ENCODE measurements at regions not wholly inside any gene's neighbourhood (a gene's known extent, or its start where the extent isn't known, plus 50 kb on each side); places are given as distances from the start of the nearest gene placed in this dataset.

- DNase-seq (ENCODE audit: low read depth): no peak
- TF ChIP-seq, protein P1, sequence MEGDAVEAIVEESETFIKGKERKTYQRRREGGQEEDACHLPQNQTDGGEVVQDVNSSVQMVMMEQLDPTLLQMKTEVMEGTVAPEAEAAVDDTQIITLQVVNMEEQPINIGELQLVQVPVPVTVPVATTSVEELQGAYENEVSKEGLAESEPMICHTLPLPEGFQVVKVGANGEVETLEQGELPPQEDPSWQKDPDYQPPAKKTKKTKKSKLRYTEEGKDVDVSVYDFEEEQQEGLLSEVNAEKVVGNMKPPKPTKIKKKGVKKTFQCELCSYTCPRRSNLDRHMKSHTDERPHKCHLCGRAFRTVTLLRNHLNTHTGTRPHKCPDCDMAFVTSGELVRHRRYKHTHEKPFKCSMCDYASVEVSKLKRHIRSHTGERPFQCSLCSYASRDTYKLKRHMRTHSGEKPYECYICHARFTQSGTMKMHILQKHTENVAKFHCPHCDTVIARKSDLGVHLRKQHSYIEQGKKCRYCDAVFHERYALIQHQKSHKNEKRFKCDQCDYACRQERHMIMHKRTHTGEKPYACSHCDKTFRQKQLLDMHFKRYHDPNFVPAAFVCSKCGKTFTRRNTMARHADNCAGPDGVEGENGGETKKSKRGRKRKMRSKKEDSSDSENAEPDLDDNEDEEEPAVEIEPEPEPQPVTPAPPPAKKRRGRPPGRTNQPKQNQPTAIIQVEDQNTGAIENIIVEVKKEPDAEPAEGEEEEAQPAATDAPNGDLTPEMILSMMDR (IDR thresholded peaks at IDR 0.05; ENCODE audit: low read depth, low read length, missing control alignments): no peak
- in situ Hi-C loops (cut with HindIII; ENCODE audit: low sequenced_read_pairs): no loop called here
- H3K4me3 ChIP-seq (ENCODE audit: low read depth, low read length): no peak overlapping the region
Observed at GRCh38 chr7:8923164-8923806, 489.9 kb downstream of the NXPH1 start.

GRCh38 chr7:8931906-8932646 is 498.7 kb downstream of the NXPH1 start:
- TF ChIP-seq, protein P1 (IDR thresholded peaks at IDR 0.05; ENCODE audit: low read depth, low read length, missing control alignments): no peak
- no peak for DNase-seq (ENCODE audit: low read depth)
- in situ Hi-C loops (cut with HindIII; ENCODE audit: low sequenced_read_pairs): no loop called here
- no peak overlapping the region for H3K4me3 ChIP-seq (ENCODE audit: low read depth, low read length)

DNA sequence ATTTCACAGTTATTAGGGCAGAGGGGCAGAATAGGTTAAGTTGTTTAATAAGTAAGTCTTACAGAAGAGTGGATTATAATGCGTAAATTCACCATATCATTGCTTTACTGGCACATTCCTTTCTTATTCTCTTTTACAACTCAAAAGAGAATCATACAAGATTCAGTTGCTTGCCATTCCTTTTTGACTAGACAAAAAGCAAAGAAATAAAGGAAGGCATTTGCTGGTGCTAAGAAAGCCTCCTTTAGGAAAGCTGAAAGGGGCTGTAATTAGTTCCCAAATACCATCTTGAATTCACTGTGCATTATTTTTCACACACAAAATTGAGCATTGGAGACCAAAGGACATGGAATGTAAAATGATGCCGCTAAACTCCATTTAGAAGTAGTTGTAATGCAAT is 499.3 kb downstream of the NXPH1 start:
- no peak for DNase-seq (ENCODE audit: low read depth)
- TF ChIP-seq, protein P1 (IDR thresholded peaks at IDR 0.05; ENCODE audit: low read depth, low read length, missing control alignments): no peak
- in situ Hi-C loops (cut with HindIII; ENCODE audit: low sequenced_read_pairs): no loop called here
- H3K4me3 ChIP-seq (ENCODE audit: low read depth, low read length): no peak overlapping the region

DNA sequence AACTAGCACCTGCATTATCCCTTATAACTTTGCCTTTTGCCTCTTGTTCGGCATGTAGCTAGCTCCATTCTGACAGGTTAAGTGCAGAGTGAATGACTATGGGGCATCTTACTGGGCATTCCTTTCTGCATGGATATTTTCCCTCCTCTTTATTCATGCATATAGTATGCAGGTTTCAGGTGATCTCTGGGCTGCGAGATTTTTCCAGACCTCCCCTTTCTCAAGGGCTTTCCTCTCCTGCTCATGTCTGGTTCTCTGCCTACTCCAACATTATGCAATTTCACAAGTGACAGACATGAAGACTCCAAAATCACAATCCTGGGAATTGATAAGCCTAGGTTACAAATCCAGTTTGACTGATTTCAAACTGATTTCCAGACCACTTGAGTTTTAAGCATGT is 503.8 kb downstream of the NXPH1 start:
- TF ChIP-seq, protein P1 (IDR thresholded peaks at IDR 0.05; ENCODE audit: low read depth, low read length, missing control alignments): no peak
- no peak for DNase-seq (ENCODE audit: low read depth)
- no peak overlapping the region for H3K4me3 ChIP-seq (ENCODE audit: low read depth, low read length)
- in situ Hi-C loops (cut with HindIII; ENCODE audit: low sequenced_read_pairs): no loop called here

DNA sequence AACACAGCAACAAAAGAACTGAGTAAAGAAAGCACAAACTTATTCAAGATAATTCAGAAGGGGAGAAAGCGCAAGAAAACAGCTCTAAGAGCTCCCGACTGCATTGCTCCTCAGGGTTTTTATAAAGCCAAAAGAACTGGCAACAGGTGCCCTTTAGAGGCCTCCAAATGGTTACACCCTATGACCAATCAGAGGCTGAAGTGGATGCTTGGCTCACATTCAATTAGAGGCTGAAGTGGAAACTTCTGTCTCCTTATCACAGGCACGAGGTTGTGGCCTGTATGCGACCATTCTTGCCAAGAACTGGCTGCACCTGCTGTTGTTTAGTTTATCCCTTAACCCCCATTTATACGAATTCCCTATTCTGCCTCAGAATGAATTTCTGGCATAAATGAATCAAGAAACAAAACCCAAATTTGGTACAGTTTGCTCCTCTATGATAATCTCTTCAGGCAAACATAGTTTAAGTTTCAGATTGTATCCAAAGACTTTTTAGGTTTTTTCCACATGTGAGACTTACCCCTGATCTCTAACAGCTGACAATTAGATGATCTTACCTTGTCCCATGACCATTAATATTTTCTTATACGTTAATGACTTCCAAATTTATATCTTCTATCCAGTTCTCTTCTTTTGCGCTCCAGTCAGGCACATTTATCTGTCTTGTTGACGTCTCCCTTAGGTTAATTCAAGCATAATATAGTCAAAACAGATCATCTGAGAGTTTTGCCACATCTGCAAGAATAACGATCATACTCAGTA is 504.8 kb downstream of the NXPH1 start:
- H3K4me3 ChIP-seq (ENCODE audit: low read depth, low read length): no peak overlapping the region
- TF ChIP-seq, protein P1 (IDR thresholded peaks at IDR 0.05; ENCODE audit: low read depth, low read length, missing control alignments): no peak
- DNase-seq (ENCODE audit: low read depth): no peak
- in situ Hi-C loops (cut with HindIII; ENCODE audit: low sequenced_read_pairs): no loop called here

DNA sequence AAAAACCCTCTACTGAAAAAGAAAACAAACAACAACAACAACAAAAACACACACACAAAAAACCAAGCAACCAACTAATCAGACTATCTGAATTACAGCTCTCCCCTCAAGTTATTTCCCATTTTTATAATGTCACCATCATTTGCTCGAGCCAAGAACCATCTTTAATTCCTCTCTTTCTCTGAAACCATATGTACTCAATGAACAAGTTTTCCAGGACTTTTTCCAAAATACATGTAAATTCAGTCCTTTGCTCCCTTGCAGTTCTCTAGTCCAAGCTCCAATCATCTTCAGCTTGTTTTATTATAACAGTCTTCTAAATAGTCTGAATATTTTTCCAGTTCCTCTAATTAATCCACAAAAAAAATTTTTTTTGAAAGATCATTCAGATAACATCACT is 506.0 kb downstream of the NXPH1 start:
- no peak for DNase-seq (ENCODE audit: low read depth)
- in situ Hi-C loops (cut with HindIII; ENCODE audit: low sequenced_read_pairs): no loop called here
- H3K4me3 ChIP-seq (ENCODE audit: low read depth, low read length): no peak overlapping the region
- TF ChIP-seq, protein P1 (IDR thresholded peaks at IDR 0.05; ENCODE audit: low read depth, low read length, missing control alignments): no peak

All from astrocyte of the cerebellum (primary cell).